Left renal pelvis (tissue), 4 donors: ENCODE measurements at regions not wholly inside any gene's neighbourhood (a gene's known extent, or its start where the extent isn't known, plus 50 kb on each side); places are given as distances from the start of the nearest gene placed in this dataset.
"Not testable (repeated sequence)": the region's sequence is repeated elsewhere in the genome, so short reads cannot be mapped to it uniquely, and the experiment has no call there.

Experiments used
- DNase-seq, 4 donors: peaks; one replicate each; pipeline ENCODE4 v3.0.0-alpha.2; 2013; ENCODE audit warnings: low read depth in 4 of 4, low spot score in 3 of 4

GRCh38 chr22:22754961-22755777 lies 110.8 kb downstream of the GGTLC2 start:
- DNase-seq: no peak

GRCh38 chr22:22755778-22756100 lies 111.3 kb downstream of the GGTLC2 start:
- DNase-seq: no peak

- no peak for DNase-seq
Observed at GRCh38 chr22:22756109-22756508, 111.7 kb downstream of the GGTLC2 start.

GRCh38 chr22:22756551-22757201 lies 112.3 kb downstream of the GGTLC2 start:
- DNase-seq: not testable (repeated sequence)

- not testable (repeated sequence) for DNase-seq
Observed at GRCh38 chr22:22758101-22758807, 113.8 kb downstream of the GGTLC2 start.

DNA sequence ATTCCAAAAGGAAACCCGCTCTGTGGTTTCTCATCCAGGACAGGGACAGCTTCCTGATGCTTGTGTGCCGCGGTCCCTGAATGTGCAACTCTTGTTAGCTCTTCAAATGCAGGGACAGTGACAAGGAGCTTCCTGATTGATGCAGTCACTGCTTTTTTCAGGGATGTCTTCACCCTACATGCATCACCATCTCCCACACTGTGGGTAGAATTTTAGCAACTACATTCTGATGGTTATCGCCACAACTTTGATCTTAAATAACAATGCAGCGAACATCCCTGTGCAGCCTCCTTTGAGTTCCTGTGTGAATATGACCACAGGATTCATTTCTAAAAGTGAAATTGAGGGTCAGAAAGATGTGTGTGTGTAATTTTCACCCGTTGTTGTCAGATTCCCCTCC lies 115.0 kb downstream of the GGTLC2 start:
- DNase-seq: no peak

GRCh38 chr22:22759889-22760546 lies 115.6 kb downstream of the GGTLC2 start:
- DNase-seq: no peak

DNA sequence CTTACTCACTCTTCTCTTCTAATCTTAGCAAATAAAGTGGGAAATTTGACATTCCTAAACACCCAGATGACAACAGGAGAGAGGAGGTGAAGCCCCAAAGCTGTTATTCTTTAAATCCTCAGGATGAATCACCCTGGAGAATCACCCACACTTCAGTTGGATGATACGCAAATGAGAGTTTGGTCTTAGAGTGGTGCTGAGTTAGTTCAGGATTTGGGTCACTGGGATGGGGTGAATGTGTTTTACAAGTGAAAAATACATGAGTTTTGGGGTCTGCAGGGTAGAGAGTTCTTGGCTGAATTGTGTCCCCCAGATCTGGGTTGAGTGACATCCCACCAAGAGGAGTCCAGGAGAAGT lies 117.2 kb downstream of the GGTLC2 start:
- no peak for DNase-seq

- DNase-seq: no peak
Observed at GRCh38 chr22:22761963-22762772, 117.8 kb downstream of the GGTLC2 start.

DNA sequence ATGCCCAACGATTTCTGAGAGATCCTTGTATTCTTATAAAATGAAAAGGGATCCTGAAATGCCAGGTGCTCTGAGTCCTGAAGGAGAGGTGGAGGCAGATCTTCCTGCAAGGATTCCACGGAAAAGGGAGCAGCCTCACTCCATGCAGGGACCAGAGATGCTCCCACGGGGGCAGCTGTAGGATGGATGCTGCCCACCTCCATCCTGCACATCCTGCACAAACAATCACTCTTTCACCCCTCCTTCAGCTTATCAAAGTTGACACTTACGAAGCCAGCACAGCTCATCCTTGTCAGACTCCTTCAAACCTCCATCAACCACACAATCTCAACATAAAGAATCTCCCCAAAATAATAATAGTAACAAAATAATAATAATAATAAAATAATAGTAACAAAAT lies 119.1 kb downstream of the GGTLC2 start:
- DNase-seq: no peak

- DNase-seq: no peak
Observed at GRCh38 chr22:22764085-22764484, 119.7 kb downstream of the GGTLC2 start.

- no peak for DNase-seq
Observed at GRCh38 chr22:22767876-22768602, 119.6 kb upstream of the IGLL5 start.

DNA sequence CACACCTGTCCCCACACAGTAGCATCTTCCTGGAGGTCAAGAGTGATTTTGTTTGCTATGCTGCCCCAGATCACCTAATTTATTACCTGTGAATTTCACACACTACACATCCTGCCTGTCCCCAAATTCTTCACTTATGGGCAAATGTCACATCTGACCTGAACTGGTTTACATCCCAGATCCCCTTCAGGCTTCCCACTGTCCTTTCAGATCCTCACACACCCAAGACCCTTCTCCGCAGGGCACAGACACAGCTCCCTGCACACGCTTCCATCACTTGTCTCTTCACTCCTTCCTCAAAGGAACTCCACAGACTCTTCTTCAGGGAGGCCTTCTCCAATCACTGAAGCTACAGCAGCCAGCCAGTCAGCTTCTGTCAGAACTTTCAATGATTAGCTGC lies 118.7 kb upstream of the IGLL5 start:
- no peak for DNase-seq

GRCh38 chr22:22769434-22770279 lies 118.0 kb upstream of the IGLL5 start:
- no peak for DNase-seq

DNA sequence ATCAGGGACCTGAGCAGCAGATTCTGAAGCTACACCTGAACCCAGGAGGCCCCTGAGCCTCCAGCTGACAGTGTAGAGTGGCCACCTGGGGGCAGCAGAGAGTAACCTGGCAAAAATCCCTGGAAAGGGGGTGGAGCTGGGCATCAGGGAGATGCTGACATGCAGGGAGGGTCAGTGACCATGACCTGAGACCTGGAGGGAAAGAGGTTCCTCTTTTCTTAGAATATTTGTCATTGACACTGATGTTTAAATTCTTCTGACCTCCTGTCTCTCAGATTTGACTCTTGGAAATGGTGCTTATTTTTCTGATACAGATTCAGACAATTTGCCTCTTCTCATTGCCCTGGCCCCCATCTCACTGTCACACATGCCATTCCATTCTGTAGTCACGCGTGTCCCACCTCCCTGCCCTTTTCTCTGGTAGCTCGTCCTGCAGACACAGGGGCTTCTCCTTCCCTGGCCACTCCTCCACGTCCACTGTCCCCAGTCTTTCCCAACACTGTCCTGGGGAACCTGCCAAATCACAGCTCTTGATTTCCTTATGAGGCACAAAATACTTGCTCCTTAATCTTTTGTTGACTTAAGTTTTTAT lies 117.2 kb upstream of the IGLL5 start:
- no peak for DNase-seq

DNA sequence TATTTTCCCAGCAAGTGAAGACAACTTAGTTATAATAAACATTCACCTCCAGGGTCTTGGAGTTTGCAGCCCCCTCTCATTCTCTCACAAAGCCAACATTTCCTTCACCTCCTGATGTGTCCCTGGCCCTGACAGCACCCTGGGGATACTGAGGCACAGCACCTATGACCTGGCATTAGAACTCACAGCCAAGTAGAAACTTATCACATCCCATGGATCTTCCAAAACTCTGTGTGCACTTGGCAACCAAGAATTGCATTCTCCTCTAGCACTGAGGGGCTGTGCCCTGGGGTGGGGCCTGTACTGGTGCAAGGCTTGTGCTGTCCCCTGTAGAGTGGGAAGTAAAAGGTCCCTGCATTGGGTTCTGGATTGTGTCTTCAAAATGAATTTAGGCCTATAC lies 116.7 kb upstream of the IGLL5 start:
- no peak for DNase-seq

DNA sequence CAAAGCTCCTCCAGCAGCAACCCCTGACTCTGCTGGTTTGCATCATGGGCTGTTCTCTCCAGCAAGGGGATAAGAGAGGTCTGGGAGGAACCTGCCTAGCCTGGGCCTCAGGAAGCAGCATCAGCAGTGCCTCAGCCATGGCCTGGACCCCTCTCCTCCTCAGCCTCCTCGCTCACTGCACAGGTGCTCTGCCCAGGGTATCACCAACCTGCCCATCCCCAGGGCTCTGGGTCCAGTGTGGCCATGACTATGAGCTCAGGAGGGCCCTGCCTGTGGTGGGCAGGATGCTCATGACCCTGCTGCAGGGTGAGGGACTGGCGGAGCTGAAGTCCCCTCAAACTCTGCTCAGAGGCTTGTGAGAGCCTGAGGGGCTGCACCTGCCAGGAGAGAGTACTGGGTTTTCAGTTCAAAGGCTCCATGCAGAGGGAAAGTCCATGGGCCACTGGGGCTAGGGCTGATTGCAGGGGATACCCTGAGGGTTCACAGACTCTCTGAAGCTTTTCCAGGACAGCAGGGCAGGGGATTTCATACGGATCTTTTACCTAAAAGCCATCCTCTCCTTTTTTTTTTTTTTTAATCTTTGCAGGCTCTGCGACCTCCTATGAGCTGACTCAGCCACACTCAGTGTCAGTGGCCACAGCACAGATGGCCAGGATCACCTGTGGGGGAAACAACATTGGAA lies 115.8 kb upstream of the IGLL5 start:
- DNase-seq: no peak

- no peak for DNase-seq
Observed at GRCh38 chr22:22772396-22772795, 115.2 kb upstream of the IGLL5 start.
